ENCODE measurements at regions not wholly inside any gene's neighbourhood (a gene's known extent, or its start where the extent isn't known, plus 50 kb on each side); places are given as distances from the start of the nearest gene placed in this dataset.

- no peak for TF ChIP-seq CTCF (IDR thresholded peaks at IDR 0.05)
- H3K4me3 ChIP-seq, result no peak overlapping the region
- DNase-seq, result no peak
- no peaks in the 10 kb centered on the region for H3K9me3 ChIP-seq
- H3K36me3 ChIP-seq, result no peaks in the 10 kb centered on the region
- no peak for ATAC-seq
- intact Hi-C loops (cut with DNase I), result no loop called here
- H3K27ac ChIP-seq, result no peak overlapping the region
- no peaks in the 10 kb centered on the region for H3K4me1 ChIP-seq
- peaks cover 0 to 42% (median 20%) of the 10 kb centered on the region in 7 donors for H3K27me3 ChIP-seq
Observed at GRCh38 chr14:101336183-101336582, 225.1 kb upstream of the DIO3 start.

- intact Hi-C loops (cut with DNase I), result no loop called here
- Histone ChIP-seq H3K9me3 (no peaks in the 10 kb centered on the region), H3K4me1 (no peaks in the 10 kb centered on the region), H3K27ac (no peak overlapping the region), H3K4me3 (no peak overlapping the region), H3K27me3 (peaks cover 0 to 46% (median 20%) of the 10 kb centered on the region in 7 donors), H3K36me3 (no peaks in the 10 kb centered on the region)
- no peak for ATAC-seq
- no peak for TF ChIP-seq CTCF (IDR thresholded peaks at IDR 0.05)
- 80 to 89% methylated on average over 7 of the region's 7 CpGs for WGBS, 2 donors
- DNase-seq, result no peak
Observed at GRCh38 chr14:101337053-101337452, 224.2 kb upstream of the DIO3 start.

GRCh38 chr14:101340556-101340955 lies 220.7 kb upstream of the DIO3 start:
- Histone ChIP-seq H3K27ac (no peak overlapping the region), H3K27me3 (peaks cover 0 to 30% (median 7%) of the 10 kb centered on the region in 7 donors), H3K36me3 (no peaks in the 10 kb centered on the region), H3K4me1 (no peaks in the 10 kb centered on the region), H3K4me3 (no peak overlapping the region), H3K9me3 (peaks cover 0 to 2% (median 0%) of the 10 kb centered on the region in 11 donors)
- ATAC-seq, result no peak
- DNase-seq, result no peak
- TF ChIP-seq CTCF (IDR thresholded peaks at IDR 0.05), result no peak
- intact Hi-C loops (cut with DNase I), result no loop called here
- WGBS, 2 donors, result 82 to 86% methylated on average over 8 of the region's 8 CpGs

GRCh38 chr14:101347893-101348777 lies 213.2 kb upstream of the DIO3 start:
- no peak overlapping the region for H3K4me3 ChIP-seq
- ATAC-seq (no peak), DNase-seq (no peak)
- no peaks in the 10 kb centered on the region for H3K36me3 ChIP-seq
- no peaks in the 10 kb centered on the region for H3K4me1 ChIP-seq
- H3K9me3 ChIP-seq, result peaks cover 0 to 25% (median 0%) of the 10 kb centered on the region in 11 donors
- no peak for TF ChIP-seq CTCF (IDR thresholded peaks at IDR 0.05)
- intact Hi-C loops (cut with DNase I), result no loop called here
- H3K27ac ChIP-seq, result no peak overlapping the region
- H3K27me3 ChIP-seq, result peaks cover 0 to 2% (median 0%) of the 10 kb centered on the region in 7 donors
- WGBS, 2 donors, result 84% methylated on average over 8 of the region's 8 CpGs
